ENCODE measurements at regions not wholly inside any gene's neighbourhood (a gene's known extent, or its start where the extent isn't known, plus 50 kb on each side); places are given as distances from the start of the nearest gene placed in this dataset.

GRCh38 chr1:229987953-229988352 is 79.1 kb upstream of the GALNT2 start:
- no peak for TF ChIP-seq POLR2A (IDR thresholded peaks at IDR 0.05)
- no peak for TF ChIP-seq CTCF (IDR thresholded peaks at IDR 0.05)

All from uterus (tissue), 2 donors.